Umbilical cord (tissue), 1 donor: ENCODE measurements at regions not wholly inside any gene's neighbourhood (a gene's known extent, or its start where the extent isn't known, plus 50 kb on each side); places are given as distances from the start of the nearest gene placed in this dataset.
"Not testable (repeated sequence)": the region's sequence is repeated elsewhere in the genome, so short reads cannot be mapped to it uniquely, and the experiment has no call there.

ENCODE experiments used
- DNase-seq: peaks from one replicate; pipeline ENCODE4 v3.0.0-alpha.2; 2015; ENCODE audit warnings: low spot score

GRCh38 chr17:68705714-68706076 lies 104.5 kb upstream of the FAM20A start:
- DNase-seq: no peak

DNA sequence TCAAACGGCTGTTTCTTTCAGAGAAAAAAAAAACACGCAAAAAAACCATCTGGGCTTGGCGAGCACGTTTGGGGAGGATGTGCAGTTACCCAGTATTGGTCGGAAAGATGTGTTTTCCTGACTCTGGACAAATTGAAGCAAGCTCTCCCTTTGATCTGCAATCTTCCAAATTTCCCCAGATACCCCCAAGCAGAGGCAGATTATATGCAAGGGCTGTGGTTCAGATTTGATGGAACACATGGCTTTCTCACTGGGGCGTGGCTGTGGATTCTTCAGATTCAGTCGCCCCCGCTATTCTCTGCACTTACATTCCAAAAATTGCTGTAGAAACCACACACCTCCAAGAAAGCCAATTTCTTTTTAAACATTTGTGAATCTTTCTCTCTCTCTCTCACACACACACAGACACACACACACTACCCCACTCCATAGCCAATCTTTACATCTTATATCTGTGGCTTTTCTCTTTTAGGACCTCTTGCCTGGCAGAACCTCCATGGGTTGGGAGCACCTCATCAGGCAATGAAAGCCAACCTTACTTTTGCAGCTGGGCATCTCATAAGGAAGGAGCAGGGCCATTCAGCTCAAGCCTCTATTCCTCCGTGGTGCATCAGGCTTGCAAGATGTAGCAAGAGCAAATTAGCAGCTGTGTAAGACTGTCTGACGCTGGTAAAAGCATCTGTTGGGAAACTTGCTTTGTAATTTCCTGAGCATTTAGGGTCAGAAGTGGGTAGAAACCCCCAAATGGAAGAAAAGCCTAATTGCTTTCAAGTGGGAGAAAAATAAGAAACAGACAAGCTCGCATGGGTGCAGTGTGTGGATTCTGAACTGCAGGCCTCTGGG lies 103.9 kb upstream of the FAM20A start:
- no peak for DNase-seq

DNA sequence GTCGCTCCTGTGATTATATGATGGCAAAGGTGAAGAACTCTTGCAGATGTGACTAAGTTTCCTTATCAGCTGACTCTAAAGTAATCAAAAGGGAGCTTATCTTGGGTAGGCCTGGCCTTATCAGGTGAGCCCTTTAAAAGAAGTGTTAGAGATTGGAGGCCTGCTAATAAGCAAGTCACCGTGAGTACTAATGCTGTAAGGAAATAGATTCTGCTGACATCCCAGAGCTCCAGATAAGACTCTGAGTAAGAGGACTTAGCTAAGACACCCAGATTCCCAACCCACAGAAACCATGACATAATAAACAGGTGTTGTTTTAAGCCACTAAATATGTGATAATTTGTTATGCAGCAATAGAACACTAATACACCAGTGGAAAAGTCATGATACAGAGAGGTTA lies 99.9 kb upstream of the FAM20A start:
- DNase-seq: no peak

GRCh38 chr17:68700421-68700820 lies 99.3 kb upstream of the FAM20A start:
- DNase-seq: peak; percentile 52

- no peak for DNase-seq
These were observed 98.8 kb upstream of the FAM20A start for GRCh38 chr17:68699936-68700335.

DNA sequence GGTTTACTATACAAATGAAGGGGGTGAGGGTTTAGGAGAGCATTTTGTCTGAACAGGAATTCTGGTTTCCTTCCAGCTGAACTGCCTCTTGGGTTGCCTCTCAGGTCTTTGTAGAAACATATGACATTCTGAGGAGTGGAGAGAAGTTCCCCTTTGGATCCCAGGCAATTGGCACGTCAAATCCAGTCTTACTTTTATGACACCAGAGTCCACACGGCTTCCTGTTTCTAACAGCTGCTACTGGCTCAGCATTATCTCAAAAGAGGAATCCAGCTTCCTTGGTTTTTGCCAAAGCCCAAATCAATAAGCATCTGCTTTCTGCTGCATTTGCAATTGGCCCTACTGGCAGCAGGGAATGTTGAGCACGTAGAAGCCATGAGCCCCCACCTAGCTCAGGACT lies 97.6 kb upstream of the FAM20A start:
- peak; percentile 66 for DNase-seq

- no peak for DNase-seq
These were observed 96.7 kb upstream of the FAM20A start for GRCh38 chr17:68697850-68698361.

DNA sequence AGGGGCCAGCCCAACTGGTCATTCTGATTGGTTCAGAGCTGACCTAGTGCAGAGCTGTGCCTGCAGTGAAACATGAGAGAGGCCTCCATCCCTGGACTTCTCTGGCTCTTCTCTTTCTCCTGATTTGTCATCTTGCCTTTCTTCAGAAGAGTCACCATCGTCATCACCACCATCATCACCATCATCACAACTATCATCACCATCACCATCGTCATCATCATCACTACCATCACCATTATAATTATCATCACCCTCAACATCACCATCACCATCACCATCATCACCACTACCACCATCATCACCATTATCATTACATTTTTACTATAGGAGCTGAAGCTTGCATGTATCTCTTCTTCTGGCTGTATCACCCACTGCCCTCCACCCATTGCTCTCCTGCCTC lies 94.5 kb upstream of the FAM20A start:
- DNase-seq: no peak

DNA sequence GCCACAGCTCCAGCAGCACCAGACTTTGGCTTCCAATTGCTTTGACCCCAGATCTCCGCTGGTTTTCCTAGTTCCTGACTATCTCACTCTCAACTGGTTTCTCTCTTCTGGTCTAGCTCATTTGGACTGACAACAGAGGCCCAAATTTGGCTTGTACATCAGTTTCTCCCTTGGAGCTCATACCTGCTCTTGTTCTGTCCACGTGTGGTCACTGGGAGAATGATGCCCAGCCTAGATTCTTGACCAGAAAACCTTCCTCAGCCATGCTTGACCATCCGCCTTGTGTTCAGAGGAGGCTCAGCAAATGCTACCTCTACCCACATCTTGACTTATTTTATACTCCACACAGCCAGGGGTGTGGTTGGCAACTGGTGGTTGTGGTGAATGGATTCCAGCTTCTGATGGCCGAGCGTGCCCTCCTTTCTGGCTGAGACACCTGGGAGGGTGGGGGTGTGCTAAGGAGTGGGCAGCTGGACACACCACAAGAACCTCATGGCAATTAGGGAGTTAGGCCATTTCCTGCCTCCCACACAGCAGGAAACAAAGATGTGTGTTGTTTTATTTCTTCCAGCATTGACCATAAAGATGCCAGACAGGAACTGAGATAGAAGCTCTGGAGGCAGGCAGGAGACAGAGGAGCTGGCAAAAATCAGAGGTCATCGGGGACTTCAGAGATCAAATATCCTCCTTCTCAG lies 93.8 kb upstream of the FAM20A start:
- DNase-seq: no peak

GRCh38 chr17:68693896-68694295 lies 92.7 kb upstream of the FAM20A start:
- no peak for DNase-seq

DNA sequence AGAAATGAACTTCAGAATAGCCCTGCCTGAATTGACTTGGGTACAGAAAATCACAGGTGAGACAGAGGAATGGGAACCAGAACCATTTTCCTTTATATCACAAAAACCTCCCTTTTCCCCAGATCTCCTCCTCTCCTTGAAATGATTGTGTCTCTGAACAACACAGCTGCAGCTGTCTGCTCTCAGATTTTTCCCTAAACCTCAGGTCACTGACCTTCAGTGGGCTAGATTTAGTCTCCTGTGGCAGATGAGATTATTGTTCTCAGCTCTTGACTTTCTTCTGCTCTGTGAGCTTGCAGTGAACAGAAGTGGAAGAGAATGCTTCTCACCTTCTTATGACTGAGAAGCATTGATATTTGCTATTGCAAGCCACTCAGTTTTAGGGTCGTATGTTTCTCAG lies 92.3 kb upstream of the FAM20A start:
- DNase-seq: no peak

GRCh38 chr17:68686108-68686988 lies 85.2 kb upstream of the FAM20A start:
- no peak for DNase-seq

DNA sequence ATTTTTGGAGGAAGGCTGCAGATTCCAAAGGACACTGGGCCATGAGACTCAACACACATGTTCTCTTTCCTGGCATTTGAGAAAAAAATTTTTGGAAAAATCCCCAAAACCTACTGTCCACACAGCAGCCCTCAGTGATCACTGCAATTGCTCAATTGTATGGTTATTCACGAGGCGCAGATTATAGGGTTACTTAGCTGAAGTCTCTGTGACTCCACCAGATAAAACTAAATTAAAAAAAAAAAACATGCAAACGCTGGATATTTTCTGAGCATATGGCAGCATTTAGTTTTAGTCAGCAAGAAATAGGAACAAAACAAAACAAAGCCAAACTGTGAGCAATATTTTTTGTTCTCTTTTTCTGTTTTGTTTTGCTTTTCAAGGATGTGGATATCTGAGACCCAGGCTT lies 83.8 kb upstream of the FAM20A start:
- peak; percentile 39 for DNase-seq

DNA sequence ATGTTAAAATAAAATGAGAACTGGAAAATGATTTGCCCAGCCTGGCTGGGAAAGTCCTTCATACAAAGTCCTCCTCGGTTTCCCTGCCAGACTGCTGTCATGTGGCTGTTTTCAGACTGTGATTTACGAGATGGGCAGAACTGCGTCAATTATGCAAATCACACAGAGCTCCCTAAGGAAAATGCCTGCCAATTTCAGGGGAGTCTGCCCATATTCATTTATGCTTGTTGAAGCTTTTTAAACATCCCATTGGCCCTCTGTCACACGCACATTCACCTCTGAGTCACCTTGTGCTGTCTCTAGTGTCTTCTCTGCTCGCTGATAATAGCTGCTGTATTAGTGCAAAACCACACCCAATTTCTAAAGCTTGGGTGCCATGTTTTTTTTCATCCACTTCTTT lies 81.7 kb upstream of the FAM20A start:
- DNase-seq: no peak

- no peak for DNase-seq
These were observed 78.7 kb upstream of the FAM20A start for GRCh38 chr17:68679882-68680281.

- DNase-seq: no peak
These were observed 75.7 kb upstream of the FAM20A start for GRCh38 chr17:68676856-68677255.

GRCh38 chr17:68675723-68676122 lies 74.6 kb upstream of the FAM20A start:
- DNase-seq: no peak

- no peak for DNase-seq
These were observed 73.1 kb upstream of the FAM20A start for GRCh38 chr17:68674029-68674925.

DNA sequence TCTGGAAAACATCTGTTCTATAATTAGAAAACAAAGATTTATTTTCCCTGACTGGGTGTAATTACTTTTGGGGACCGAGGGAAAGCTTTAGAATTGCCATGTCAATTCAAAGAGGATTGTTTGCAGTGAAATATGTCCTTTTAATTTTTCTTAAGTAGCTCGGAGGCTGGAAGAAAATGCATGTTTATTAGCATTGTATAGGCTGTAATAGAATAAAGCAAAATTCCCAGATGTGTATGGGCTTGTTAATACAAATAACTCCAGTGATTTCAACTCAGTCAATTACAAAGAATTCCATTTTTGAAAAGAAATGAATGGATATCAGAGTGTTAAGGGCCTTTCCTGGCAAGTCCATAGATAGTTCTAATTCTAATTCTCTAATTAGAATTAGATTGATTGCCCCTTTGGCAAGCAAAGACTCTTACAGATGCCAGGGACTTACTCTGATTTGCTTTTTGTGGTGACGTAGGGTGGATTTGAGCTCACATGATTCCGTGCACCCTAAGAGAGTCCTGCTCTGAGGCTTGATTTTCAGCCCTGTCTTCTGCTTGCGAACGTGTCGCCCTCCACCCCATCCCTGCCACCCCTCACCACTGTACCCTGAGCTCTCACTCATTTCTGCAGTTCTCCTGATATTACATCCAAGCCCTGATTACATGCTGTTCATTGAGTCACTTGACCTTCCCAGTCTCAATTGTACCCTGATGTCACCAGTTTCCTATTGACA lies 70.0 kb upstream of the FAM20A start:
- DNase-seq: no peak

GRCh38 chr17:68666438-68666837 lies 65.3 kb upstream of the FAM20A start:
- not testable (repeated sequence) for DNase-seq
